Sigmoid colon (tissue), 4 donors: ENCODE measurements at regions not wholly inside any gene's neighbourhood (a gene's known extent, or its start where the extent isn't known, plus 50 kb on each side); places are given as distances from the start of the nearest gene placed in this dataset.

Experiments used
- CTCF ChIP-seq, 4 experiments: fragments of 450-650 bp in 3 of 4; fragments of 200-600 bp in 1 of 4; IDR thresholded peaks; one replicate each; pipeline ENCODE4 v1.5.1; 2016 to 2019; ENCODE audit warnings: antibody characterized with exemption in 4 of 4, mild to moderate bottlenecking in 3 of 4, moderate library complexity in 2 of 4
- POLR2AphosphoS5 ChIP-seq, 4 donors: sonication (generic); formaldehyde crosslinking; IDR thresholded peaks; one replicate each; pipeline ENCODE4 v1.6.1; 2017; ENCODE audit warnings: antibody characterized with exemption in 4 of 4

GRCh38 chr9:95718263-95718662 is 157.2 kb upstream of the ERCC6L2 start:
- TF ChIP-seq POLR2AphosphoS5 (IDR thresholded peaks at IDR 0.05) (no peak), CTCF (IDR thresholded peaks at IDR 0.05) (no peak)
